ENCODE measurements at regions not wholly inside any gene's neighbourhood (a gene's known extent, or its start where the extent isn't known, plus 50 kb on each side); places are given as distances from the start of the nearest gene placed in this dataset.
A peak's percentile ranks its signal among the peaks of the same experiment; 100 is the strongest.

GRCh38 chr18:45236676-45237075 lies 378.6 kb upstream of the SLC14A2 start:
- no peak overlapping the region for H3K18ac ChIP-seq (ENCODE audit: low read length)
- WGBS, 2 donors (ENCODE audit: extremely low coverage in 2 of 2, insufficient read length in 2 of 2, insufficient replicate concordance in 1 of 2), result no CpG with 5 or more reads among the region's 1 CpG
- no peak overlapping the region for H2BK15ac ChIP-seq (ENCODE audit: low read length)
- no peak overlapping the region for H2BK120ac ChIP-seq (ENCODE audit: low read depth, low read length)
- peaks cover 0 to 20% of the 10 kb centered on the region in 2 donors for H3K4me1 ChIP-seq (ENCODE audit: control insufficient read depth in 2 of 2, insufficient read depth in 1 of 2, low read depth in 1 of 2, low read length in 2 of 2)
- H3K14ac ChIP-seq (ENCODE audit: low read length), result no peak overlapping the region
- no peak overlapping the region for H4K8ac ChIP-seq (ENCODE audit: low read depth, low read length)
- H3K23ac ChIP-seq (ENCODE audit: low read depth, low read length, poor library complexity), result no peak overlapping the region
- H3K4ac ChIP-seq (ENCODE audit: low read length), result no peak overlapping the region
- H2AK5ac ChIP-seq (ENCODE audit: low read depth, low read length), result no peak overlapping the region
- H3K9ac ChIP-seq (ENCODE audit: low read depth, low read length, poor library complexity), result no peak overlapping the region
- H4K91ac ChIP-seq (ENCODE audit: low read depth, low read length, poor library complexity), result no peak overlapping the region
- H2BK5ac ChIP-seq (ENCODE audit: low read length), result no peak overlapping the region
- H3K27ac ChIP-seq (replicated peaks; ENCODE audit: low read length), result no peak overlapping the region
- no peaks in the 10 kb centered on the region for H3K27me3 ChIP-seq (ENCODE audit: control insufficient read depth in 3 of 3, insufficient read depth in 3 of 3, low read depth in 1 of 3, low read length in 3 of 3)
- H2BK12ac ChIP-seq (ENCODE audit: low read length), result no peak overlapping the region
- H3K79me1 ChIP-seq (ENCODE audit: low read depth, low read length), result no peaks in the 10 kb centered on the region
- H3K36me3 ChIP-seq (replicated peaks in 1 of 2; ENCODE audit: control insufficient read depth in 2 of 2, insufficient read depth in 2 of 2, low read length in 2 of 2), result no peaks in the 10 kb centered on the region
- DNase-seq (ENCODE audit: low spot score), result no peak
- no peak overlapping the region for H3K4me3 ChIP-seq (ENCODE audit: low read length in 2 of 2)
- H3K9me3 ChIP-seq (replicated peaks in 1 of 2; ENCODE audit: control insufficient read depth in 2 of 2, insufficient read depth in 1 of 2, low read depth in 1 of 2, low read length in 2 of 2), result no peaks in the 10 kb centered on the region
- H2AFZ ChIP-seq (ENCODE audit: low read length), result no peak overlapping the region
- no peak overlapping the region for H3K4me2 ChIP-seq (ENCODE audit: insufficient read depth, low read length, poor library complexity, severe bottlenecking)

- no peak for DNase-seq (ENCODE audit: low spot score)
- no peak overlapping the region for H3K4me3 ChIP-seq (ENCODE audit: low read length in 2 of 2)
- peak overlapping the region; percentile 30 for H2AFZ ChIP-seq (ENCODE audit: low read length)
- no peak overlapping the region for H3K4ac ChIP-seq (ENCODE audit: low read length)
- no peak overlapping the region for H4K91ac ChIP-seq (ENCODE audit: low read depth, low read length, poor library complexity)
- WGBS, 2 donors (ENCODE audit: extremely low coverage in 2 of 2, insufficient read length in 2 of 2, insufficient replicate concordance in 1 of 2), result no CpG with 5 or more reads among the region's 7 CpGs
- H3K23ac ChIP-seq (ENCODE audit: low read depth, low read length, poor library complexity), result no peak overlapping the region
- H2BK15ac ChIP-seq (ENCODE audit: low read length), result no peak overlapping the region
- peaks cover 0 to 20% of the 10 kb centered on the region in 2 donors for H3K4me1 ChIP-seq (ENCODE audit: control insufficient read depth in 2 of 2, insufficient read depth in 1 of 2, low read depth in 1 of 2, low read length in 2 of 2)
- no peak overlapping the region for H3K14ac ChIP-seq (ENCODE audit: low read length)
- no peaks in the 10 kb centered on the region for H3K9me3 ChIP-seq (replicated peaks in 1 of 2; ENCODE audit: control insufficient read depth in 2 of 2, insufficient read depth in 1 of 2, low read depth in 1 of 2, low read length in 2 of 2)
- no peak overlapping the region for H3K9ac ChIP-seq (ENCODE audit: low read depth, low read length, poor library complexity)
- H3K36me3 ChIP-seq (replicated peaks in 1 of 2; ENCODE audit: control insufficient read depth in 2 of 2, insufficient read depth in 2 of 2, low read length in 2 of 2), result no peaks in the 10 kb centered on the region
- H2BK5ac ChIP-seq (ENCODE audit: low read length), result no peak overlapping the region
- no peak overlapping the region for H4K8ac ChIP-seq (ENCODE audit: low read depth, low read length)
- no peak overlapping the region for H3K18ac ChIP-seq (ENCODE audit: low read length)
- H3K27ac ChIP-seq (replicated peaks; ENCODE audit: low read length), result no peak overlapping the region
- H3K79me1 ChIP-seq (ENCODE audit: low read depth, low read length), result no peaks in the 10 kb centered on the region
- H2BK120ac ChIP-seq (ENCODE audit: low read depth, low read length), result no peak overlapping the region
- H2AK5ac ChIP-seq (ENCODE audit: low read depth, low read length), result no peak overlapping the region
- no peaks in the 10 kb centered on the region for H3K27me3 ChIP-seq (ENCODE audit: control insufficient read depth in 3 of 3, insufficient read depth in 3 of 3, low read depth in 1 of 3, low read length in 3 of 3)
- H3K4me2 ChIP-seq (ENCODE audit: insufficient read depth, low read length, poor library complexity, severe bottlenecking), result no peak overlapping the region
- no peak overlapping the region for H2BK12ac ChIP-seq (ENCODE audit: low read length)
Observed at GRCh38 chr18:45237343-45238098, 377.8 kb upstream of the SLC14A2 start.

DNA sequence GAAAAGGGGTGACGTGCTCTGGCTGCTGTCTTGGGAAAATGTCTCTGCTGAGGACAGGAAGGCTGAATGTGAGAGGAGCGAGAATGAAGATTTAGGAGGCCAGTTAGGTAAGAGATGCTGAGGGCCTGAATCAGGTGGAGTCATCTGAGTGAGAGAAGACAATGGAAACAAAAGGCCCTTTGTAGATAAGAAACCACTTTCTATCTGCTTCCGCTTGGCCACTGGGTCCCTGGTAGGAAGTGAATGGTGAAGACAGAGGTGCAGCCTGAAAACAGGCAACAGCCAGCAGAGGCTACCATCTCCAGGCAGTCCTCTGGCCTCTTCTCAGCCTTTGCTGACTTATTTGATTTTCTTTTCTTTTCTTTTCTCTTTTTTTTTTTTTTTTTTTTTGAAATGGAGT lies 374.0 kb upstream of the SLC14A2 start:
- H2BK12ac ChIP-seq (ENCODE audit: low read length), result no peak overlapping the region
- H2BK120ac ChIP-seq (ENCODE audit: low read depth, low read length), result no peak overlapping the region
- H3K79me1 ChIP-seq (ENCODE audit: low read depth, low read length), result no peaks in the 10 kb centered on the region
- no peak overlapping the region for H3K27ac ChIP-seq (replicated peaks; ENCODE audit: low read length)
- no peak overlapping the region for H2AFZ ChIP-seq (ENCODE audit: low read length)
- H2BK15ac ChIP-seq (ENCODE audit: low read length), result no peak overlapping the region
- no peak overlapping the region for H2BK5ac ChIP-seq (ENCODE audit: low read length)
- H3K4me1 ChIP-seq (ENCODE audit: control insufficient read depth in 2 of 2, insufficient read depth in 1 of 2, low read depth in 1 of 2, low read length in 2 of 2), result peaks cover 0 to 18% of the 10 kb centered on the region in 2 donors
- no peak overlapping the region for H3K23ac ChIP-seq (ENCODE audit: low read depth, low read length, poor library complexity)
- H3K36me3 ChIP-seq (replicated peaks in 1 of 2; ENCODE audit: control insufficient read depth in 2 of 2, insufficient read depth in 2 of 2, low read length in 2 of 2), result no peaks in the 10 kb centered on the region
- H3K9ac ChIP-seq (ENCODE audit: low read depth, low read length, poor library complexity), result no peak overlapping the region
- no peak overlapping the region for H3K14ac ChIP-seq (ENCODE audit: low read length)
- H3K27me3 ChIP-seq (ENCODE audit: control insufficient read depth in 3 of 3, insufficient read depth in 3 of 3, low read depth in 1 of 3, low read length in 3 of 3), result no peaks in the 10 kb centered on the region
- no peak overlapping the region for H3K4ac ChIP-seq (ENCODE audit: low read length)
- no peak overlapping the region for H4K8ac ChIP-seq (ENCODE audit: low read depth, low read length)
- H3K4me3 ChIP-seq (ENCODE audit: low read length in 2 of 2), result no peak overlapping the region
- no peak overlapping the region for H4K91ac ChIP-seq (ENCODE audit: low read depth, low read length, poor library complexity)
- no peak overlapping the region for H3K4me2 ChIP-seq (ENCODE audit: insufficient read depth, low read length, poor library complexity, severe bottlenecking)
- H2AK5ac ChIP-seq (ENCODE audit: low read depth, low read length), result no peak overlapping the region
- H3K9me3 ChIP-seq (replicated peaks in 1 of 2; ENCODE audit: control insufficient read depth in 2 of 2, insufficient read depth in 1 of 2, low read depth in 1 of 2, low read length in 2 of 2), result no peaks in the 10 kb centered on the region
- no peak for DNase-seq (ENCODE audit: low spot score)
- WGBS, 2 donors (ENCODE audit: extremely low coverage in 2 of 2, insufficient read length in 2 of 2, insufficient replicate concordance in 1 of 2), result no CpG with 5 or more reads among the region's 3 CpGs
- H3K18ac ChIP-seq (ENCODE audit: low read length), result no peak overlapping the region

- no peak overlapping the region for H3K27ac ChIP-seq (replicated peaks; ENCODE audit: low read length)
- no peak overlapping the region for H4K91ac ChIP-seq (ENCODE audit: low read depth, low read length, poor library complexity)
- H3K4ac ChIP-seq (ENCODE audit: low read length), result no peak overlapping the region
- no peak for DNase-seq (ENCODE audit: low spot score)
- H4K8ac ChIP-seq (ENCODE audit: low read depth, low read length), result no peak overlapping the region
- H3K18ac ChIP-seq (ENCODE audit: low read length), result no peak overlapping the region
- no peaks in the 10 kb centered on the region for H3K9me3 ChIP-seq (replicated peaks in 1 of 2; ENCODE audit: control insufficient read depth in 2 of 2, insufficient read depth in 1 of 2, low read depth in 1 of 2, low read length in 2 of 2)
- H2AFZ ChIP-seq (ENCODE audit: low read length), result no peak overlapping the region
- H3K4me3 ChIP-seq (ENCODE audit: low read length in 2 of 2), result no peak overlapping the region
- no peaks in the 10 kb centered on the region for H3K36me3 ChIP-seq (replicated peaks in 1 of 2; ENCODE audit: control insufficient read depth in 2 of 2, insufficient read depth in 2 of 2, low read length in 2 of 2)
- H3K14ac ChIP-seq (ENCODE audit: low read length), result no peak overlapping the region
- H2BK12ac ChIP-seq (ENCODE audit: low read length), result no peak overlapping the region
- no peak overlapping the region for H2BK15ac ChIP-seq (ENCODE audit: low read length)
- H3K9ac ChIP-seq (ENCODE audit: low read depth, low read length, poor library complexity), result no peak overlapping the region
- H3K4me2 ChIP-seq (ENCODE audit: insufficient read depth, low read length, poor library complexity, severe bottlenecking), result no peak overlapping the region
- H3K23ac ChIP-seq (ENCODE audit: low read depth, low read length, poor library complexity), result no peak overlapping the region
- H3K4me1 ChIP-seq (ENCODE audit: control insufficient read depth in 2 of 2, insufficient read depth in 1 of 2, low read depth in 1 of 2, low read length in 2 of 2), result peaks cover 0 to 12% of the 10 kb centered on the region in 2 donors
- H2BK120ac ChIP-seq (ENCODE audit: low read depth, low read length), result no peak overlapping the region
- no CpG with 5 or more reads among the region's 8 CpGs for WGBS, 2 donors (ENCODE audit: extremely low coverage in 2 of 2, insufficient read length in 2 of 2, insufficient replicate concordance in 1 of 2)
- H3K79me1 ChIP-seq (ENCODE audit: low read depth, low read length), result no peaks in the 10 kb centered on the region
- H3K27me3 ChIP-seq (ENCODE audit: control insufficient read depth in 3 of 3, insufficient read depth in 3 of 3, low read depth in 1 of 3, low read length in 3 of 3), result no peaks in the 10 kb centered on the region
- no peak overlapping the region for H2AK5ac ChIP-seq (ENCODE audit: low read depth, low read length)
- H2BK5ac ChIP-seq (ENCODE audit: low read length), result no peak overlapping the region
Observed at GRCh38 chr18:45241982-45242565, 373.2 kb upstream of the SLC14A2 start.
